Iris pigment epithelial cell (primary cell): ENCODE measurements at regions not wholly inside any gene's neighbourhood (a gene's known extent, or its start where the extent isn't known, plus 50 kb on each side); places are given as distances from the start of the nearest gene placed in this dataset.

Experiments
- DNase-seq: peaks from one replicate; pipeline ENCODE4 v3.0.0-alpha.2; 2011; ENCODE audit warnings: low read depth

DNA sequence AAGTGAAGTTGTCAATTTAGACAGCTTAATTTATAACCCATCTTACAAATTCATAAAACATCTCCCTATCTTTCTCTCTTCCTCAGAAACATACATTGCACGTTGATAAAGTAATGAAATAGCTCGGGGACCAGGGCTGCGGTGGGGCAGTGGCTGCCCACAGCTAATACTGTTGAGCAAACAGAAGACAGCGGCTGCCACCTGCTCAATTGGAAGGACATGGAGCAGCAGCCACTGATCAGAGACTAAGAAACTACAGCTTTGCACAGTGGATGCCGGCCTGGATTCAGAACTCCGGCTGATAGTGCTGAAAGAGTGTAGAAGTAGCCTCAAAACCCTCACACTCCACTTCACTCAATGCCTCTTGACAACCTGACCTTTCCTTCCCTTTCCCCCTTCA is 157.9 kb upstream of the PDE10A start:
- no peak for DNase-seq

DNA sequence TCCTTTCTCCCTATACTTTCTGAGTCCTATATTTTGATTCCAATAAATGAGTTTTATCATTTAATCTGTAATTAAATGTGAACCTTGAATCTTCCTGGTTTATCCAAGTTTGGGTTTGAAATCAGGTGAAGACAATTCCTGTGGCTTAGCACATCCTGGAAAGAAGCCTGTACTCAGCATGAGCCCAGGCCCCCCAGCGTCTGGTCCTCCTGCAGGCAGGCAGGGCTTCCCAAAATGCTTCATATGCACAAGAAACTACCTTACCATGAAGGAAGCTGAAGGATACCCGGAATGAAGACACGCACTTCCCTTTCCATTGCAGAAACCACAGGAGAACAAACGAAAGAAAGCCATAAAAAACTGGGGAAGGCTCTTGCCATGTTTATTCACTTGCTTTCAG is 157.4 kb upstream of the PDE10A start:
- DNase-seq = no peak

- DNase-seq = no peak
Measured at GRCh38 chr6:165819394-165819793, 156.4 kb upstream of the PDE10A start.

DNA sequence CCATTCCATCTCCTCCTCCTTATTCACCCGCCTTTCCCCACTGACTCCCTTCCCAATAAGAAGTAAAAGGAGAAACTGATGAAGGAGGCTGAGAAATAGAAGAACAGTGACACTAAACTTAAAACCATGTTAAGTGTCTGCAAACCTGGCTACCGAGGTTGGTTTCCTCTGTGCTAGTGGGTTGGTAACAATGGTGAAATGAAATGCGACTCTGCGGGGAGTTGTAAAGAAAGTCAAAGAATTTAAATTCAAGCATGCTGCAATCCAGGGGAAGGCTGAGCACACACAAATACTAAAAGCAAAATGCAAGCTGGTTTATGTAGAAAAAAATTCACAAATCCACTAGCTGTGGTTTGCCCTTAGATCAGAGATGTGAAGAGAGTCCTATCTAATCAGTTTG is 155.2 kb upstream of the PDE10A start:
- DNase-seq = no peak

- DNase-seq = no peak
Measured at GRCh38 chr6:165817771-165818170, 154.7 kb upstream of the PDE10A start.

GRCh38 chr6:165817148-165817547 is 154.1 kb upstream of the PDE10A start:
- DNase-seq = no peak

- DNase-seq = no peak
Measured at GRCh38 chr6:165814679-165815078, 151.6 kb upstream of the PDE10A start.

GRCh38 chr6:165811512-165811911 is 148.5 kb upstream of the PDE10A start:
- DNase-seq = no peak

GRCh38 chr6:165808021-165808420 is 145.0 kb upstream of the PDE10A start:
- DNase-seq = no peak

DNA sequence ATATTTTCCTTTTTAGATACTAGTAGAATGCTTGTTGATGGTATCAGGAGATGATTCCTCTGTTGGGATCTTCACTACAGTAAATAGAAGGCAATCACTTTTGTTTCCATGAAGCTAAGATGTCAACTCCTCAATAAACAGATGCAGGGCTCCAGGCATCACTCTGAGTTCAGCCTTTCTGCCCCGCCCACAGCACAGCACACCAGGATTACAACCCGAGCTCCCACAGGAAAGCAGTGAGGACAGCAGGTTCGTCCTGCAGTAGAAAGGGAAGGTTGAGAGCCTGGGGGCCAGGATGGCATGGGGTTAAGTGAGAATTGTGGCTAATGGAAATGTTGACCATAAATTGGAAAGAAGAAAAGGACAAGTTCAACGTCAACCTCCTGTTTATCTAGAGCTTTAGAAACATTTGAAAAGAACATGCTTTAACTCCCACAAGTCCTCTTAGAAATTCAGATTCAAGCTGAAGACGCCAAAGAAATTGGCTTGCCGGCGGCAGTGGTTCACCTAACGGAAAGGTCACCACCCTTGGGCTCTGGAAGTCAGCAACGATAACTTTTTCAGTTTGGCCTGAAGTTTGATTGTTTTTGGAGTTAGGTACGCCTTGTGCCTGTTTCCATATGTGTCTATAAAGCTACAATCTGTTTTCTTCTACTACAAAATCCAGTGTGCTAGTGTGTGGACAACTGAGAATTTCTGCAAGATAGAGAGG is 144.4 kb upstream of the PDE10A start:
- no peak for DNase-seq

DNA sequence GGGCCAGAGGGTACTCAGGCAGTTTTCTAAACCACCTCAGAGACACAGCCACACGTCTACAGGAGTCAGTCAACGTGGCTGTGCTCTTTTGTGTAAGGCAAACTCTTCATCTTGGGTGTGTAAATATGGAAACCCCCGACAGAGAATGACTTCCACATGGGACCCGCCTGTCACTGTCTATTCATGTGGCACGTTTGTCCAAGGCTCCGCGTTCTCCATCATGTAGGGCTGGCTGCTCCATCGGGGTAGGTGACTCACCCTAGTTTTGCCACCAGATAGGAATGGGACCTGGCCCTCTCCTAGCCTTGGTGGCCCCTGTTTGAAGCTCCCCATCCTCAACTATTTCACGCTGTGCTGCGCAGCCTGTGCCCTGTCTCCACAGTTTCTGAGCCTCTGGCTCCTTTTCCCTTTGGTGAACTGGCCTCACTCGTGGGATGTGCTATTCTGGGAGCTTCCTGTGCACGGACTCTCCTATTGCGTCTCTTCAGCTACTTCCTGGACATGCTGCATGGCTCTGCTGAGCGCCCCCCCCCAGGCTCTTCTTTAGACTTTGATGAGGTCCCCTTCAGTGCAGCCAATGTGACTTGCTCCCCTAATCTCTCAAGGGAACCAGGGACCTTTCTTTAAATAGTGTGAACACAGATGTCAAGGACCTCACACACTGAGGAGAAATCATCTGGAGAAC is 143.2 kb upstream of the PDE10A start:
- no peak for DNase-seq

DNA sequence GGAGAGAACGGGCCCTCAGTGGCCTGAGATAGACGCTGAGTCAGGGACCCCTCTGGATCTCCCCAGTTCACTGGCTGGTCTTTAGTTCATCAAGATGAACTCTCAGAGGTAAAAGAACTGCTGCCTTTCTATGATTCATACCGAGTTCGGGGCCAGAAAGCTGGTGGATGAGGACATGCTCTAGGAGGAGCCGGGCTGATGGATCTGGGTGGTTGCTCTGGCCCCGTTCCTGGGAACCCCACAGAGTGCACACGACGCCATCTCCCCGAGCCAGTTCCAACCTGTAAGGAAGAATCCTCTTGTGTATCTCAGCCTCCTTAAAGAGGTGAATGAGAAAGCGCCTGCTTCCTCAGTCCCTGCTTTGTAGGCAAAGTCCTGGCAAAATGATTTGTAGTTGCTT is 142.6 kb upstream of the PDE10A start:
- no peak for DNase-seq

GRCh38 chr6:165805067-165805555 is 142.1 kb upstream of the PDE10A start:
- DNase-seq = no peak

- no peak for DNase-seq
Measured at GRCh38 chr6:165804331-165805066, 141.5 kb upstream of the PDE10A start.

GRCh38 chr6:165800337-165800736 is 137.3 kb upstream of the PDE10A start:
- no peak for DNase-seq

DNA sequence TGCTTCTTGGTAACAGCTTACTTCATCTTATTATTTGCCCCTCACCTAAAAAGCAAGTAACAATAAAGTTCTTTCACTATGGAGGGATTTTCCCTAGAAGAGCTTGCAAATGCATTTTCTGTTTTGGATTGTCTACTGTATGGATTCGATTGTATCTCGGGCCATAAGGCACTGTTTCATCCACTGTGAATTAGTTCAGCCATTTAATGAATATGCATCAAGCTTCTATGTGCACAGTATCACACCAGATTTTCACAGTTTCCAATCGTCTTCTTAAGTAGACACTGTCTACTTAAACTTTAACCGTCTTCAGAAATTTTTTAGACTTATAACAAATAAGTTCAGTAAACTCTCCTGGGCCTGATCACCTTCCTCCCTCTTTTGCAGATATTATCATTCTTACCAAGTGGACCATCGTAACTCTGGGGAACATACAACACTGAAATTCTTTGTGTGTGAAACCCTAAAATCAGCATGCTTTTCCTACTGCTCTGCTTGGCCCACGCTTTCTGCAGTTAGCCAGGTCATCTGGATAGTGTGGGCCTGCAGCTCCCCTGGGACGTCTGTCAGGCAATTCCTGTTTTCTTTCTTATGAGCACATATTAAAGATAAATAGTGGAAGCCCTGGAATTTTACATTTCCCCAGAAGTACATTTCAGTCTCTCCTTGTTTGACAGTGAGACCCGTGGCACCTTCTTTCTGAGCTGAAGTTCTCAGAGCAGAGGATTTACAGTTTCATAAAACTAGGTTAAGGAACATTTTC is 136.5 kb upstream of the PDE10A start:
- no peak for DNase-seq

DNA sequence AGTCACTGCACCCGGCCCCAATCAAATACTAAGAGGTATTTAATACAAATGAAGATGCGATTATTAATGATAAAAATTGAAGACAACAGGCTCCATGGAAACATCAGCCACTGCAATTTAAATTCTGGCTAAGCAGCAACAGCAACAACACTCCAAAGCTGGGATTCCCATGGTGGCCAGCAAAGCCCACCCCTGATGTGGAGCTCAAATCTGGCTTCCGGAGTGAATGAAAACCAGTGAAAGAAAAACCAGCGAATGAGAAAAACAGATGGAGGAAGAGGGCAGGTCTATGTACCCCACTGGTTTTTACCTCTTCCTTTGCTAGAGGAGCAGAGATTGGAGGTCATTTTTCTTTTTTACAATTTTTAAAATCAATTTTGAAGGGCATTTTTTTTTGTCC is 135.9 kb upstream of the PDE10A start:
- DNase-seq = no peak

- no peak for DNase-seq
Measured at GRCh38 chr6:165794179-165794601, 131.1 kb upstream of the PDE10A start.

DNA sequence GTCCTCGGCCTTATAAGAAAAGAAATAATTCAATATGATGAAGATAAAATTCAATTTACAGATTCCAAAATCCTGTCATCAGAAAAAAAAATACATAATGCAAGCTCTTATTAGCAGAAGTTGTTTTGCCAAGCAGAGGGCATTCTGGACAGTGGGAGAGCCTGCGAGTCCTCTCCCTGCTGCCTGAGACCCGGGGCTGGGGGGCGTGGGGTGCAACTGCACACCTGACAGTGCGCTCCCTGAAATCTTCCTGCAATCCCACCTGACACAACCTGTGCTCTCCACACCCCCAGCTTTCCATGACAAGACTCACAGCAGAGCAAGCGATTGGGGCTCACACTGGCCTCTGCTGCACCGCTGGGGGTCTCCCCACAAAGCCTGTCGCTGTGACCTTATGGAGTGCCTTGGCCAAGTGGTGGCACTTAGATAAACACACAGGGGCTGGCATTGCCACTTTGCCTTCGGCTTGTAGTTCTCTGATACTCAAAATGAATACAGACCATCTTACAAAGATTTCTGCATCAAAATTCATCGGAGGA is 130.3 kb upstream of the PDE10A start:
- no peak for DNase-seq

- DNase-seq = no peak
Measured at GRCh38 chr6:165791876-165792437, 128.9 kb upstream of the PDE10A start.

DNA sequence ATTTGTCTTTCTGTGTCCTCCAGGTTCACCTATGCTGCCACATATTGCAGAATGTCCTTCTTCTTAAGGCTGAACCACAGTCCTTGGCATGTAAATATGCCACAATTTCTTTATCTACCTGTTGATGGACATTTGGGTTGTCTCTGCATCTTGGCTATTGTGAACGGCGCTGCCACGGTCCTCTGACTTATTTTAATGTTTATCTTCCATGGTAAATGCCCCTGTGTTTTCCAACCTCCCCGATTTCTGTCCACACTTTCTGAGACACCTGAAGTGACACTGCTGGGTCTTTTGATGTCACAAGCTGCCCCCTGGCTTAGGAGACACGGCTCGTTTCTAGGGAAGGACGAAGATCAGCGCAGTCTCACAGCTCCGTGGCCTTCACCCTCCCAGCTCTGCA is 128.3 kb upstream of the PDE10A start:
- no peak for DNase-seq

DNA sequence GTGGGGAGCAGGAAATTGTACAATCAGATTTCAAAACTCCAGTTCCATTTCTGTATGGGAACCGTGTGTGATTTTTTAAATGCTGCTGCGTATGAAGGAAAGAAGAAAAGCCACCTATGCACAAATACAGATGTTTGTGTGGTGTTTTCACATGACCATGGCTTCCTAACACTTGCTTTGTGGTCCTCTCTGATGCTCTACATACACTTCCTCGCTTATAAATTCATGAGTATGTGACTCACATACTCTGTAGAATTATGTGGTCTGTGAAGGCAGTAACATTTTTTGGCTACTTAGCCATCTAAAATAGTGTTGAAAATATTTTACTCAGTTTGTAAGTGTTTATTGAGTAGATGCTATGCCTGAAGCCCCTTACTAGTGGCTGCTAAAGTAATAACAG is 119.8 kb upstream of the PDE10A start:
- DNase-seq = no peak
